ENCODE measurements at regions not wholly inside any gene's neighbourhood (a gene's known extent, or its start where the extent isn't known, plus 50 kb on each side); places are given as distances from the start of the nearest gene placed in this dataset.

GRCh38 chr5:62682059-62682458 lies 103.4 kb downstream of the LRRC70 start:
- Mint-ChIP-seq H3K27me3 (no peaks in the 10 kb centered on the region), H3K4me1 (no peaks in the 10 kb centered on the region), H3K4me3 (no peak overlapping the region), H3K36me3 (no peaks in the 10 kb centered on the region), H3K9me3 (peaks cover 2% of the 10 kb centered on the region), H3K27ac (no peak overlapping the region)
- no peak for ATAC-seq

GRCh38 chr5:62681117-62681850 lies 102.7 kb downstream of the LRRC70 start:
- Mint-ChIP-seq H3K27me3 (no peaks in the 10 kb centered on the region), H3K36me3 (no peaks in the 10 kb centered on the region), H3K4me3 (no peak overlapping the region), H3K4me1 (no peaks in the 10 kb centered on the region), H3K27ac (no peak overlapping the region), H3K9me3 (peaks cover 2% of the 10 kb centered on the region)
- no peak for ATAC-seq

- Mint-ChIP-seq H3K4me3 (no peak overlapping the region), H3K9me3 (peaks cover 8% of the 10 kb centered on the region), H3K27ac (no peak overlapping the region), H3K27me3 (no peaks in the 10 kb centered on the region), H3K4me1 (no peaks in the 10 kb centered on the region), H3K36me3 (no peaks in the 10 kb centered on the region)
- no peak for ATAC-seq
Measured at GRCh38 chr5:62680121-62680520, 101.5 kb downstream of the LRRC70 start.

Measured in stimulated activated memory B cell treated with anti-CD40 and anti-IgM and Interleukin-4, amounts not matched to agents 10 μg/mL and 1 μg/mL and 100 μg/mL, for 72 hours (primary cell).